Mesenchymal stem cell (in vitro differentiated cells and primary cell): ENCODE measurements at regions not wholly inside any gene's neighbourhood (a gene's known extent, or its start where the extent isn't known, plus 50 kb on each side); places are given as distances from the start of the nearest gene placed in this dataset.

Source experiments
- DNase-seq: peaks from one replicate; pipeline ENCODE4 v3.0.0-alpha.2; 2013
- H2AFZ ChIP-seq: one replicate; pipeline ENCODE4 v1.6.1; 2013; ENCODE audit warnings: low read depth, mild to moderate bottlenecking, control low read depth, inconsistent platforms, low read length, moderate library complexity
- H2AK5ac ChIP-seq: 2 replicates; pipeline ENCODE4 v1.6.1; 2013; ENCODE audit warnings: low read length, moderate library complexity, mild to moderate bottlenecking, inconsistent platforms; ENCODE audit not compliant: severe bottlenecking
- H2BK120ac ChIP-seq: one replicate; pipeline ENCODE4 v1.6.1; 2013; ENCODE audit warnings: low read depth, mild to moderate bottlenecking, inconsistent platforms, low read length, moderate library complexity
- H2BK12ac ChIP-seq, 2 experiments: one replicate each; pipeline ENCODE4 v1.6.1; 2013; ENCODE audit warnings: inconsistent platforms in 2 of 2, low read length in 2 of 2, mild to moderate bottlenecking in 2 of 2, moderate library complexity in 2 of 2, control low read depth in 1 of 2
- H2BK15ac ChIP-seq: one replicate; pipeline ENCODE4 v1.6.1; 2013; ENCODE audit warnings: mild to moderate bottlenecking, low read depth, inconsistent platforms; ENCODE audit not compliant: poor library complexity, severe bottlenecking
- H2BK5ac ChIP-seq: 2 replicates; pipeline ENCODE4 v1.6.1; 2013; ENCODE audit warnings: low read depth, mild to moderate bottlenecking, low read length, control low read depth, inconsistent platforms; ENCODE audit not compliant: poor library complexity, severe bottlenecking
- H3K14ac ChIP-seq, 2 experiments: one replicate each; pipeline ENCODE4 v1.6.1; 2013; ENCODE audit warnings: inconsistent platforms in 2 of 2, low read length in 2 of 2, control low read depth in 1 of 2, mild to moderate bottlenecking in 1 of 2, moderate library complexity in 1 of 2
- H3K18ac ChIP-seq, 2 experiments: one replicate each; pipeline ENCODE4 v1.6.1; 2013; ENCODE audit warnings: inconsistent platforms in 2 of 2, low read length in 2 of 2, control low read depth in 1 of 2, low read depth in 1 of 2, mild to moderate bottlenecking in 1 of 2
- H3K23ac ChIP-seq, 2 experiments: one replicate each; pipeline ENCODE4 v1.6.1; 2013; ENCODE audit warnings: inconsistent platforms in 2 of 2, low read length in 2 of 2, mild to moderate bottlenecking in 2 of 2, moderate library complexity in 2 of 2, control low read depth in 1 of 2
- H3K27ac ChIP-seq: 2 replicates; pipeline ENCODE4 v1.5.1; 2013; ENCODE audit warnings: mild to moderate bottlenecking, moderate library complexity, low read length, control low read depth, inconsistent platforms; ENCODE audit not compliant: poor library complexity, severe bottlenecking
- H3K27me3 ChIP-seq, 2 experiments: 2 replicates each; pipeline versions ENCODE4 v1.6.1 to v1.7.0; 2013; ENCODE audit warnings: low read length in 2 of 2, mild to moderate bottlenecking in 2 of 2, moderate library complexity in 2 of 2, control low read depth in 1 of 2, inconsistent platforms in 1 of 2; ENCODE audit not compliant: control insufficient read depth in 1 of 2, insufficient read depth in 1 of 2
- H3K36me3 ChIP-seq, 2 experiments: 2 replicates each; pipeline versions ENCODE4 v1.6.1 to v1.7.0; 2013; ENCODE audit warnings: low read length in 2 of 2, control low read depth in 1 of 2, inconsistent platforms in 1 of 2, low read depth in 1 of 2, mild to moderate bottlenecking in 1 of 2; ENCODE audit not compliant: insufficient read depth in 2 of 2, control insufficient read depth in 1 of 2
- H3K4ac ChIP-seq, 2 experiments: one replicate each; pipeline ENCODE4 v1.6.1; 2013; ENCODE audit warnings: inconsistent platforms in 2 of 2, low read length in 2 of 2, mild to moderate bottlenecking in 2 of 2, moderate library complexity in 2 of 2, control low read depth in 1 of 2, low read depth in 1 of 2
- H3K4me1 ChIP-seq: 2 replicates; pipeline ENCODE4 v1.6.1; 2013; ENCODE audit warnings: low read depth, low read length, control low read depth; ENCODE audit not compliant: control insufficient read depth, insufficient read depth
- H3K4me2 ChIP-seq: 2 replicates; pipeline ENCODE4 v1.6.1; 2013; ENCODE audit warnings: low read length, mild to moderate bottlenecking, inconsistent platforms; ENCODE audit not compliant: poor library complexity, severe bottlenecking
- H3K4me3 ChIP-seq, 2 experiments: 2 replicates each; pipeline versions ENCODE4 v1.5.1 to v1.7.0; 2013; ENCODE audit warnings: low read length in 2 of 2, mild to moderate bottlenecking in 2 of 2, control low read depth in 1 of 2, low read depth in 1 of 2; ENCODE audit not compliant: insufficient read depth in 1 of 2
- H3K79me1 ChIP-seq: replicated peaks from 2 replicates; pipeline ENCODE4 v1.6.1; 2013; ENCODE audit warnings: mild to moderate bottlenecking, control low read depth, low read length, inconsistent platforms; ENCODE audit not compliant: poor library complexity, severe bottlenecking
- H3K9ac ChIP-seq: 2 replicates; pipeline ENCODE4 v1.7.0; 2013; ENCODE audit warnings: mild to moderate bottlenecking, low read length, moderate library complexity
- H3K9me3 ChIP-seq: 2 replicates; pipeline ENCODE4 v1.7.0; 2013; ENCODE audit warnings: mild to moderate bottlenecking, low read length; ENCODE audit not compliant: control insufficient read depth
- H4K8ac ChIP-seq: one replicate; pipeline ENCODE4 v1.6.1; 2013; ENCODE audit warnings: inconsistent platforms, mild to moderate bottlenecking, low read length, moderate library complexity
- H4K91ac ChIP-seq: one replicate; pipeline ENCODE4 v1.6.1; 2013; ENCODE audit warnings: mild to moderate bottlenecking, low read length, inconsistent platforms
- WGBS: methylation state at CpG from one replicate; pipeline ENCODE4 v1.1.7; 2013; ENCODE audit warnings: mixed read lengths; 5-methylcytosine and 5-hydroxymethylcytosine counted together

DNA sequence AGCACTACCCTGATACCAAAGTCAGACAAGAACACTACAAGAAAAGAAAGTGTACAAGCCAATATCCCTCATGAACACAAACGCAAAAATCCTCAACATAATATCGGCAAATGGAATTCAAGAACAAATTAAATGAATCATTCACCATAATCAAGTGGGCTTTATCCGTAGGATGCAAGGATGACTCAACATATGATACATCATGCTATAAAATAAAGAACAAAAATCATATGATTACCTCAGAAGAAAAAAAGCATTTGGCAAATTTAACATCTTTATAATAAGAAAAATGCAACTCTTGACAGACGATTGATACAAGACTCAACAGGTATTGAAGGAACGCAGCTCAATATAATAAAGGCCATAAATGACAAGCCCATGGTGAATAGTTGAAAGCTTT lies 843.9 kb downstream of the FRK start:
- Histone ChIP-seq H2BK120ac (no peak overlapping the region), H3K18ac (no peak overlapping the region), H3K9me3 (peaks cover 14% of the 10 kb centered on the region), H3K27me3 (no peaks in the 10 kb centered on the region), H2AFZ (no peak overlapping the region), H2AK5ac (no peak overlapping the region), H3K4me3 (no peak overlapping the region), H2BK15ac (no peak overlapping the region), H4K91ac (no peak overlapping the region), H3K4me1 (no peaks in the 10 kb centered on the region), H3K36me3 (no peaks in the 10 kb centered on the region), H2BK12ac (no peak overlapping the region), H3K9ac (no peak overlapping the region), H3K4ac (no peak overlapping the region), H2BK5ac (no peak overlapping the region), H3K27ac (no peak overlapping the region), H3K23ac (no peak overlapping the region), H3K4me2 (no peak overlapping the region), H3K79me1 (no peaks in the 10 kb centered on the region), H3K14ac (no peak overlapping the region), H4K8ac (no peak overlapping the region)
- 76% methylated on average over 4 of the region's 5 CpGs for WGBS
- no peak for DNase-seq

DNA sequence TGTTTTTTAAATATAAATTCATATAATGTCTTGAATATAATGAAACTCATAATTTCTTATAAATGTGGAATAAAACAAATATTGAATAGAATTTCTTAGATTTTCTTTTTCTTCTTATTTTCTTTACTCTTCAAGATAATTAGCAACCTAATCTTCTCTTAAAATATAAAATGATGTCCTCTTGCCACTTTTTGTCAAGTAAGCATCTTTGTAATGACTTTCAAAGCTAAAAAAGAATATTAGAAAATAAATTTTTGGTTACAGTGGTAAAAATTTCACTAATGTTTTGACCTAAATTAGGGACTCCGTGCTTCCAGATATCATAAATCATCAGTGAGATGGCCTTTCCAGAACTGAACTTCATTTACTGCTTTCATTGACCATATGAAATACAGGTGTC lies 846.4 kb downstream of the FRK start:
- H3K4me2 ChIP-seq: no peak overlapping the region
- H2BK12ac ChIP-seq: no peak overlapping the region
- H2BK120ac ChIP-seq: no peak overlapping the region
- H3K14ac ChIP-seq: no peak overlapping the region
- 30% methylated on average over 1 of the region's 1 CpG for WGBS
- no peak overlapping the region for H3K9ac ChIP-seq
- H3K4me3 ChIP-seq: no peak overlapping the region
- no peak overlapping the region for H2AK5ac ChIP-seq
- H3K23ac ChIP-seq: no peak overlapping the region
- H3K27me3 ChIP-seq: no peaks in the 10 kb centered on the region
- no peak overlapping the region for H4K8ac ChIP-seq
- H3K4me1 ChIP-seq: no peaks in the 10 kb centered on the region
- H3K79me1 ChIP-seq: no peaks in the 10 kb centered on the region
- no peak overlapping the region for H2BK5ac ChIP-seq
- peaks cover 29% of the 10 kb centered on the region for H3K9me3 ChIP-seq
- H3K27ac ChIP-seq: no peak overlapping the region
- no peak overlapping the region for H3K18ac ChIP-seq
- no peak overlapping the region for H2AFZ ChIP-seq
- H3K4ac ChIP-seq: no peak overlapping the region
- DNase-seq: no peak
- no peak overlapping the region for H4K91ac ChIP-seq
- no peaks in the 10 kb centered on the region for H3K36me3 ChIP-seq
- H2BK15ac ChIP-seq: no peak overlapping the region

DNA sequence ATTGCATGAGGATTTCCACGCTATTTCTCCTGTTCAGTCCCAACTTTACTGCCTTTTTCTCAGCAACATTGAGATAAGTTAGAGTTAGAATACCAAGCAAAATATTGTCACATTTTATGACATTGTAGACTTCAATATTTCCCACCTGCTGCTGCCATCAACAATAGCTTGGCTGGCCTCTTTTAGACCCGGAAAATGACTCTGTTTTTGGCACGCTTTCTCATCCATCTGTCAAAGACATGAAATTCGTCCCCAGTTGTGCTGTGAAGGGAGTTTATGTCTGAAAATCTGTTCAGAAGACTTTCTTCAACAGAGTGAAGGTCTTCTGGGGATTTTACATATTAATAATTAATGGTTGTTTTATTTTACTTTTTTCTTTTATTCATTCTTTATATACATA lies 857.3 kb downstream of the FRK start:
- H3K27me3 ChIP-seq: no peaks in the 10 kb centered on the region
- no peak overlapping the region for H3K4me2 ChIP-seq
- H2AFZ ChIP-seq: no peak overlapping the region
- H3K23ac ChIP-seq: no peak overlapping the region
- H2BK120ac ChIP-seq: no peak overlapping the region
- no peak overlapping the region for H2BK12ac ChIP-seq
- H3K4me1 ChIP-seq: no peaks in the 10 kb centered on the region
- no peak overlapping the region for H2AK5ac ChIP-seq
- no peak overlapping the region for H3K9ac ChIP-seq
- H3K4me3 ChIP-seq: no peak overlapping the region
- no peak overlapping the region for H3K4ac ChIP-seq
- H3K79me1 ChIP-seq: no peaks in the 10 kb centered on the region
- H3K14ac ChIP-seq: no peak overlapping the region
- H3K36me3 ChIP-seq: no peaks in the 10 kb centered on the region
- no peak for DNase-seq
- no peak overlapping the region for H4K91ac ChIP-seq
- H3K9me3 ChIP-seq: peaks cover 12% of the 10 kb centered on the region
- H2BK15ac ChIP-seq: no peak overlapping the region
- H4K8ac ChIP-seq: no peak overlapping the region
- H3K18ac ChIP-seq: no peak overlapping the region
- WGBS: 81% methylated on average over 4 of the region's 4 CpGs
- no peak overlapping the region for H3K27ac ChIP-seq
- no peak overlapping the region for H2BK5ac ChIP-seq

DNA sequence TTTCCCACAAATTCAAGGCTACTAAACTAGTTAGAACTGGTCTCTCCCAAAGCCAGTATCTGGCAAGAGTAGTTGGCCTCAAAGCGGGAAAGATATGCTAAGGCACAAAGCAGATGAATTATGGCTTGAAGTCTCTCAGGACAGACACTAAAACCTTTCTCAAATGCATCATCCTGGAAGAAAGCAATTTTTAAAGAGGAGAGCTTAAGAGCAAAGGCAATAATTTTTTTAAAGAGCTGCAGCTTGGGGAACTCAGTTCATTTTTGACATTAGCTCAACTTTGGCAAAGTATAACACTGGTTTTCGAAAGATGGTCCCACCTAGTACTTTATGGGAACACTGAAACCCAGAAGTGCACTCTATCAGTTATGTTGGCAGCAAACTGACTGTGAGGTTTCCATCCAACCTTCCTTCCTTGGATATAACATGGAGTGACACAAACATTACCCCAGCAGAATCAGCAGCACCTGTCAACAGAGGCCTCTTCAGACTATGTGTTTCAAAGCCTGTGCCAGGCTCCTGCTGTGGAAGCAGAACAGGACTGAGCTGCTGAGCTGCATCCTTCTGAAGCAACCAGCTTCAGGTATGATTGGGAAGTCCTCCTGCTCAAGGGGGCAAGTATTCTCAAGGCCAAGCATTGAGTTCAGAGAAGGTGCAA lies 852.3 kb upstream of the HS3ST5 start:
- Histone ChIP-seq H3K27ac (no peak overlapping the region), H3K14ac (no peak overlapping the region), H4K91ac (no peak overlapping the region), H3K4me1 (peaks cover 2% of the 10 kb centered on the region), H2BK5ac (no peak overlapping the region), H3K18ac (no peak overlapping the region), H3K4me3 (no peak overlapping the region), H2BK15ac (no peak overlapping the region), H3K23ac (no peak overlapping the region), H3K27me3 (no peaks in the 10 kb centered on the region), H3K9me3 (peaks cover under 1% of the 10 kb centered on the region), H2BK120ac (no peak overlapping the region), H2AK5ac (no peak overlapping the region), H2AFZ (no peak overlapping the region), H2BK12ac (no peak overlapping the region), H3K4ac (no peak overlapping the region), H3K36me3 (no peaks in the 10 kb centered on the region), H4K8ac (no peak overlapping the region), H3K9ac (no peak overlapping the region), H3K4me2 (no peak overlapping the region), H3K79me1 (no peaks in the 10 kb centered on the region)
- no peak for DNase-seq
- 46% methylated on average over 2 of the region's 2 CpGs for WGBS
